GM12878 (cell line): ENCODE measurements at regions not wholly inside any gene's neighbourhood (a gene's known extent, or its start where the extent isn't known, plus 50 kb on each side); places are given as distances from the start of the nearest gene placed in this dataset.

Experiments used
- ATAC-seq: fragments of 200-7000 bp; cut with Tn5 transposase; 3 replicates; pipeline ENCODE4 v1.9.1; 2020; ENCODE audit warnings: mild to moderate bottlenecking, moderate library complexity
- BruUV-seq: library from RNA; stranded (reverse); fragments of 400-500 nt; replicated peaks from 2 replicates; lab custom pipeline; 2021; lab: Mats Ljungman, UMichigan
- CTCF ChIA-PET: fragments of 300-600 bp; sonication (Branson Sonifier 250); formaldehyde crosslinking; extraction: SDS; loops from one replicate; lab custom pipeline; 2021; ENCODE audit warnings: inconsistent platforms; lab: Yijun Ruan, JAX
- POLR2A ChIA-PET: fragments of 350-600 bp; formaldehyde crosslinking; extraction: SDS; loops from one replicate; lab custom pipeline; 2021; ENCODE audit warnings: inconsistent platforms; lab: Charles Lee
- RAD21 ChIA-PET: fragments of 300-600 bp; sonication (Branson Sonifier 250); formaldehyde crosslinking; loops from one replicate; lab custom pipeline; 2023; ENCODE audit warnings: antibody characterized with exemption; ENCODE audit not compliant: unreplicated experiment; lab: Charles Lee
- SMC1A ChIA-PET: fragments of 300-600 bp; sonication (Branson Sonifier 250); formaldehyde crosslinking; loops from one replicate; lab custom pipeline; 2023; ENCODE audit not compliant: unreplicated experiment, uncharacterized antibody; lab: Charles Lee
- DNase-seq: peaks from one replicate; pipeline ENCODE4 v3.0.0-alpha.2; 2011; ENCODE audit warnings: low read depth, low spot score
- FAIRE-seq: peaks from 3 replicates; lab custom pipeline; 2011; peaks lifted over from hg19 to GRCh38; lab: Jason Lieb, UNC
- H2AFZ ChIP-seq: 2 replicates; pipeline ENCODE4 v1.6.0; 2011; ENCODE audit warnings: low read depth, low read length, control low read depth; ENCODE audit not compliant: control insufficient read depth
- H3K27ac ChIP-seq: 2 replicates; pipeline ENCODE4 v1.5.1; 2011; ENCODE audit warnings: control low read depth; ENCODE audit not compliant: control insufficient read depth, insufficient read depth
- H3K27me3 ChIP-seq, 2 experiments: replicated peaks in 1 of 2; 2 replicates each; pipeline versions ENCODE4 v1.6.0 to v1.6.1; 2011; ENCODE audit warnings: low read length in 1 of 2; ENCODE audit not compliant: control insufficient read depth in 2 of 2, insufficient read depth in 2 of 2
- H3K36me3 ChIP-seq, 2 experiments: 2 replicates each; pipeline ENCODE4 v1.5.1; 2011; ENCODE audit warnings: low read length in 1 of 2; ENCODE audit not compliant: control insufficient read depth in 2 of 2, insufficient read depth in 2 of 2
- H3K4me1 ChIP-seq: 2 replicates; pipeline ENCODE4 v1.6.1; 2011; ENCODE audit warnings: mild to moderate bottlenecking, low read length, moderate library complexity, mixed read lengths; ENCODE audit not compliant: control insufficient read depth, insufficient read depth
- H3K4me2 ChIP-seq: 2 replicates; pipeline ENCODE4 v1.6.0; 2011; ENCODE audit warnings: control low read depth; ENCODE audit not compliant: control insufficient read depth, insufficient read depth
- H3K4me3 ChIP-seq: fragments of 200-600 bp; sonication (generic); 2 replicates; pipeline ENCODE4 v1.5.1; 2016
- H3K79me2 ChIP-seq: 2 replicates; pipeline ENCODE4 v1.6.0; 2011; ENCODE audit warnings: low read length; ENCODE audit not compliant: control insufficient read depth, insufficient read depth
- H3K9ac ChIP-seq: 2 replicates; pipeline ENCODE4 v1.8.0; 2011; ENCODE audit warnings: low read length, control low read depth, mixed read lengths; ENCODE audit not compliant: control insufficient read depth, insufficient read depth
- H3K9me3 ChIP-seq: replicated peaks from 3 replicates; pipeline ENCODE4 v1.5.1; 2011; ENCODE audit warnings: mild to moderate bottlenecking, low read length; ENCODE audit not compliant: control insufficient read depth, insufficient read depth
- H4K20me1 ChIP-seq: 2 replicates; pipeline ENCODE4 v1.6.0; 2011; ENCODE audit not compliant: control insufficient read depth, insufficient read depth
- ESRRA ChIP-seq: IDR thresholded peaks from 2 replicates; pipeline ENCODE4 v1.6.1; 2012; ENCODE audit warnings: mild to moderate bottlenecking, low read length, improper control_type of control experiment
- JUNB ChIP-seq: IDR thresholded peaks from 2 replicates; pipeline ENCODE4 v1.6.1; 2016; ENCODE audit warnings: antibody characterized with exemption, mild to moderate bottlenecking
- MTA2 ChIP-seq: fragments of 450-650 bp; IDR thresholded peaks from 2 replicates; pipeline ENCODE4 v1.6.1; 2016; ENCODE audit warnings: low read depth, mild to moderate bottlenecking, moderate library complexity
- RUNX3 ChIP-seq: IDR thresholded peaks from 2 replicates; pipeline ENCODE4 v1.6.1; 2012; ENCODE audit warnings: low read length, inconsistent platforms
- TARDBP ChIP-seq: IDR thresholded peaks from 2 replicates; pipeline ENCODE4 v1.6.1; 2016; ENCODE audit warnings: borderline replicate concordance
- WGBS: methylation state at CpG from one replicate; pipeline ENCODE4 v1.1.6; 2016; ENCODE audit warnings: low lambda C conversion rate; ENCODE audit not compliant: insufficient replicate concordance, insufficient coverage; ENCODE audit errors: missing lambda C conversion rate; 5-methylcytosine and 5-hydroxymethylcytosine counted together
- in situ Hi-C: fragments of 300-500 bp; cut with MboI; formaldehyde crosslinking; loops from 9 replicates; pipeline ENCODE4 v1.14.3; 2018; ENCODE audit warnings: mixed read lengths
- intact Hi-C: fragments of 100-400 bp; cut with micrococcal nuclease; formaldehyde crosslinking; loops from one replicate; pipeline ENCODE4 v1.14.2; 2022; ENCODE audit not compliant: unreplicated experiment

DNA sequence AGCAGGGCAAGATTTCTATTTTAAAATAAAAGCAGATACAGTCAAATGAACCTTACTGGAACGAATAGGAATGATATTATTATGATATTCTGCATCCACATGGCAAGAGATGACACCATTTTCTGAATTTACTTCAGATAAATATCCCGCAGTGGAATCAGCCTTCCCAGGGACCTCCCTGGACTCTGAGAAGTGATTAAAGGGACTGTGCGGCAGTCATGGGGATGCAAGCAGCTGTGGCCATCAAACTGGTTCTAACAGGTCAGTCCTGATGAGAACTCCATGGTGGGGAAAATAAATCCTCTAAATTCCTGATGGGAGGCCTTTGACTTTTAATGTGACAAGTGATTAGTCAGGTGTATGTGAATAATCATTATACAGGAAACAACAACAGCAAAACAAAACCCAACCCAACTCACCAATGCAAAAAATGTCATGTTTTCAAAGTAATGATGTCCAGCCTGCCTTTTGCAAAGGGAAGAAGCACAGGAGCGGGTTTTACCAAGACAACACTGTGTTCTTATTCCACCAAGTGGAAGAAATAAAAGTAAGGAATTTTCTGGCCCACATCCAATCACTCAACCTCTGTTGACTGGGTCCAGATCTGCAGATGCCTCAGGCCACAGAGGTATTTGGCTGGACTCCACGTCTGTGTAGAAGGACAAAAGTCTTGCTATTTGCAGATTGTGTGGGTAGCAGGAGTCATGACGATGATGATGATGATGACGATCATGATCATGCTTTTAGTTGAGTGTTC, 61.9 kb upstream of the CITED2 start (continued):
- TF ChIP-seq MTA2 = no peak
- no peak for TF ChIP-seq TARDBP
- TF ChIP-seq ESRRA = no peak
- TF ChIP-seq JUNB = no peak

DNA sequence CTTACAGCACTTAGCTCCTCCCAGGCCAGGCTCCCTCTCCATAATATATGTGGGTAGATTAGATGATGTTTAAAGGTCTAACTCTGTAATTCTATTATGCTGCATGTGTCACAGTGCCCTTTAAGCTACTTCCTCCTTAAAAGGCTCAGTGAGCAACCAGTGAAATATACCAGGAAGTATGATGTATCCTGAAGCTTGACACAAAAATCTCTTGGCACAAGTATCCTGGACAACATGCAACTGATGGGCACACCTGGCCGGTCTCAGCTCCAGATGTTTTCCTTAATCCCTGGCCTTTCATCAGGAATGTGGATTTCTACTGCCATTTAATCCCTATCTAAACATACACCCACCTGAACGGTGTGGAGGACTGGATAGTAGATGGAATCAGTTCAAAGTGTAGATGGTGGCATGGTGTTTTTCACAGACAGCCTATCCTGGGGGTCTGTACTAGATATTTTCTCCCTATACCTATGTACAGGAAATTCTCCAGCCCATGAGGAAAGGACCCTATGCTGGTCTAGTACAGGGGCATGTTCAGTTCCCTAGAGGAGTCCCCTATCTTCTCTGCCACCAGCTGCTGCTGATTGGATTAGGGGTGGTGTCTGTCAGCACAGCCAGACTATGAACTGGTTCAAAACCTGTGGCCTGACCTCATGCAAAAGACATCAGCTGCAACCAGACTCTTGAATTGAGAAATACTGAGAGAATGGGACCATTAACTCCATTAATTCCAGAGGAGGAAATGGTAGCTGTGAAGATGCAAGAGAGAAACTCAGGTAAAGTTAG, 59.4 kb upstream of the CITED2 start:
- Histone ChIP-seq H3K9ac (no peak overlapping the region), H2AFZ (no peak overlapping the region), H4K20me1 (no peaks in the 10 kb centered on the region), H3K27ac (no peak overlapping the region), H3K27me3 (no peaks in the 10 kb centered on the region), H3K36me3 (no peaks in the 10 kb centered on the region), H3K79me2 (no peaks in the 10 kb centered on the region), H3K4me2 (no peak overlapping the region), H3K4me1 (no peaks in the 10 kb centered on the region), H3K9me3 (peaks cover 3% of the 10 kb centered on the region; the same call in 1 of the 3 replicates), H3K4me3 (no peak overlapping the region)
- intact Hi-C loops (loop anchor here (10.0 kb wide), 1 partner anchor 1419 kb away; no protein-coding TSS in a partner anchor), in situ Hi-C loops (no loop called here)
- ChIA-PET SMC1A (interaction anchor here (0.7 to 0.8 kb wide), 2 partner anchors 15 to 17 kb away, joined by 3 read pairs; no protein-coding TSS in a partner anchor), RAD21 (no interaction called here), POLR2A (no interaction called here), CTCF (no interaction called here)
- 42% methylated on average over 2 of the region's 2 CpGs for WGBS
- ATAC-seq = no peak
- no TSS peak for BruUV-seq
- no peak for TF ChIP-seq RUNX3
- FAIRE-seq = no peak
- DNase-seq = no peak
